ENCODE measurements at regions not wholly inside any gene's neighbourhood (a gene's known extent, or its start where the extent isn't known, plus 50 kb on each side); places are given as distances from the start of the nearest gene placed in this dataset.

DNA sequence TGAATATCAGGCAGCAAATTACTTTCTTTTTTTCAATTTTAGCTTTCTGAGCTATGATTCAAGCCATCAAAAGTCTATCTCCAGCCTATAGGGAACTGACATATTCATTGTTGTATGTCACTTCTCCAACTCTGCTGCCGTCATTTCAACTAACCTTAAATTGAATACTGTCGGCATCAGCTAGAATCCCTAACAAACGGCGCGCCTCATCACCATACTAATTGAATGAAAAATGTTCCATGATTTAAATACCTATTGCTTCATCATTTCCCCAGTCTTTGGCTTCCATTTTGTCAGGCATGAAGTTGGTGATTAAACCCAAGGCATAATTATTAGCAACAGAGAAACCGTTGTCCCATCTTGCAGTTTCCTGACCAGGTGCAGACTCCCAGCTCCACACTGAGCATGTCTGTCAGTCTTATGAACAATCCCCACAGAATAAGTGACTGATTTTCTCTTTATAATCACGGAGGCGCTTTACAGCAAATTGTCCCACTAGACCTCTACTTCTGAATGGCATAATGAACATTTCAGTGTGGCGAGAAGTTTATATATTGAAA lies 83.5 kb upstream of the NPY start:
- dilution Hi-C loops (cut with MboI; ENCODE audit: extremely low pct_ligation_motif_present, low sequenced_read_pairs): no loop called here

DNA sequence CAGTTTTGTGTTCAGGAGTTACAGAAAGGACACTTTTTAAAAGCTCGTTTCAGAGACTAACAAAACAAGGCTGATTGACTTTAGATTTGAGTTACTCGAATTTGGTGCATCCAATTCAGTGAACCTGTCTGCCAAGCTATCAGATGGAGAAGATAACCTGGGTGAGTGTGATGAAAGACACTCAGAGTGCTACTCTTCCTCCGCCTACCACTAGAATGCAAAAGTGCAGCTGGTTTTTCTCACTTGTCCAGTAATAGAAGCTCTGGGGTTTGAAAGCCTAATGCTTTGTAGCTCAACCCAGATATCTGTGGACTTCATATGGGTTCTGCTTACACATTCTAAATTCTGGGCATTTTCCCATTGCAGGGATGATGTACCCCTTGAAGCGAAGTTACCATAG lies 82.8 kb upstream of the NPY start:
- dilution Hi-C loops (cut with MboI; ENCODE audit: extremely low pct_ligation_motif_present, low sequenced_read_pairs): no loop called here
- H3K79me2 ChIP-seq (ENCODE audit: control insufficient read depth, insufficient read depth, low read length): no peaks in the 10 kb centered on the region
- H3K9ac ChIP-seq (ENCODE audit: control insufficient read depth, extremely low read depth, insufficient read depth, low read length): no peak overlapping the region
- H3K4me2 ChIP-seq (ENCODE audit: control insufficient read depth, extremely low read depth, insufficient read depth, low read depth, low read length): no peak overlapping the region
- H2AFZ ChIP-seq (ENCODE audit: control insufficient read depth, low read length): no peak overlapping the region
- H4K20me1 ChIP-seq (ENCODE audit: control insufficient read depth, extremely low read depth, insufficient read depth, low read length): no peaks in the 10 kb centered on the region
- no peaks in the 10 kb centered on the region for H3K9me3 ChIP-seq (ENCODE audit: control insufficient read depth, low read depth, low read length)
- no peaks in the 10 kb centered on the region for H3K27me3 ChIP-seq (ENCODE audit: control insufficient read depth, extremely low read depth, insufficient read depth, low read length)
- H3K27ac ChIP-seq (ENCODE audit: control insufficient read depth, insufficient read depth, low read length): no peak overlapping the region
- no peaks in the 10 kb centered on the region for H3K9me1 ChIP-seq (ENCODE audit: control insufficient read depth, extremely low read depth, insufficient read depth, low read length)
- TF ChIP-seq, protein P1, sequence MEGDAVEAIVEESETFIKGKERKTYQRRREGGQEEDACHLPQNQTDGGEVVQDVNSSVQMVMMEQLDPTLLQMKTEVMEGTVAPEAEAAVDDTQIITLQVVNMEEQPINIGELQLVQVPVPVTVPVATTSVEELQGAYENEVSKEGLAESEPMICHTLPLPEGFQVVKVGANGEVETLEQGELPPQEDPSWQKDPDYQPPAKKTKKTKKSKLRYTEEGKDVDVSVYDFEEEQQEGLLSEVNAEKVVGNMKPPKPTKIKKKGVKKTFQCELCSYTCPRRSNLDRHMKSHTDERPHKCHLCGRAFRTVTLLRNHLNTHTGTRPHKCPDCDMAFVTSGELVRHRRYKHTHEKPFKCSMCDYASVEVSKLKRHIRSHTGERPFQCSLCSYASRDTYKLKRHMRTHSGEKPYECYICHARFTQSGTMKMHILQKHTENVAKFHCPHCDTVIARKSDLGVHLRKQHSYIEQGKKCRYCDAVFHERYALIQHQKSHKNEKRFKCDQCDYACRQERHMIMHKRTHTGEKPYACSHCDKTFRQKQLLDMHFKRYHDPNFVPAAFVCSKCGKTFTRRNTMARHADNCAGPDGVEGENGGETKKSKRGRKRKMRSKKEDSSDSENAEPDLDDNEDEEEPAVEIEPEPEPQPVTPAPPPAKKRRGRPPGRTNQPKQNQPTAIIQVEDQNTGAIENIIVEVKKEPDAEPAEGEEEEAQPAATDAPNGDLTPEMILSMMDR (optimal IDR thresholded peaks at IDR 0.05 in 1 of 3, IDR thresholded peaks at IDR 0.05 in 1 of 3, conservative IDR thresholded peaks at IDR 0.05 in 1 of 3; ENCODE audit: extremely low read depth in 1 of 3, insufficient read depth in 2 of 3, low read length in 3 of 3): no peak
- no peak for TF ChIP-seq EZH2 (IDR thresholded peaks at IDR 0.05; ENCODE audit: low read length)
- no peak for DNase-seq (ENCODE audit: low read depth, low spot score)
- no peak overlapping the region for H3K4me3 ChIP-seq (ENCODE audit: control insufficient read depth in 2 of 3, extremely low read depth in 1 of 3, insufficient read depth in 2 of 3, low read depth in 1 of 3, low read length in 3 of 3)
- no peaks in the 10 kb centered on the region for H3K4me1 ChIP-seq (ENCODE audit: control insufficient read depth, extremely low read depth, insufficient read depth, low read length)
- no peak for FAIRE-seq
- no peaks in the 10 kb centered on the region for H3K36me3 ChIP-seq (ENCODE audit: control insufficient read depth in 2 of 2, extremely low read depth in 1 of 2, insufficient read depth in 2 of 2, low read length in 2 of 2)

More for the DNA sequence above, 83.5 kb upstream of the NPY start:
- Histone ChIP-seq H3K27ac (ENCODE audit: control insufficient read depth, insufficient read depth, low read length) (no peak overlapping the region), H3K4me1 (ENCODE audit: control insufficient read depth, extremely low read depth, insufficient read depth, low read length) (no peaks in the 10 kb centered on the region), H3K4me2 (ENCODE audit: control insufficient read depth, extremely low read depth, insufficient read depth, low read depth, low read length) (no peak overlapping the region), H3K9me1 (ENCODE audit: control insufficient read depth, extremely low read depth, insufficient read depth, low read length) (no peaks in the 10 kb centered on the region), H3K79me2 (ENCODE audit: control insufficient read depth, insufficient read depth, low read length) (no peaks in the 10 kb centered on the region), H3K36me3 (ENCODE audit: control insufficient read depth in 2 of 2, extremely low read depth in 1 of 2, insufficient read depth in 2 of 2, low read length in 2 of 2) (no peaks in the 10 kb centered on the region), H3K9ac (ENCODE audit: control insufficient read depth, extremely low read depth, insufficient read depth, low read length) (no peak overlapping the region), H3K9me3 (ENCODE audit: control insufficient read depth, low read depth, low read length) (no peaks in the 10 kb centered on the region), H3K27me3 (ENCODE audit: control insufficient read depth, extremely low read depth, insufficient read depth, low read length) (no peaks in the 10 kb centered on the region), H3K4me3 (ENCODE audit: control insufficient read depth in 2 of 3, extremely low read depth in 1 of 3, insufficient read depth in 2 of 3, low read depth in 1 of 3, low read length in 3 of 3) (no peak overlapping the region), H4K20me1 (ENCODE audit: control insufficient read depth, extremely low read depth, insufficient read depth, low read length) (no peaks in the 10 kb centered on the region), H2AFZ (ENCODE audit: control insufficient read depth, low read length) (no peak overlapping the region)
- FAIRE-seq (no peak), DNase-seq (ENCODE audit: low read depth, low spot score) (no peak)
- no peak for TF ChIP-seq EZH2 (IDR thresholded peaks at IDR 0.05; ENCODE audit: low read length)
- TF ChIP-seq, protein P1 (optimal IDR thresholded peaks at IDR 0.05 in 1 of 3, IDR thresholded peaks at IDR 0.05 in 1 of 3, conservative IDR thresholded peaks at IDR 0.05 in 1 of 3; ENCODE audit: extremely low read depth in 1 of 3, insufficient read depth in 2 of 3, low read length in 3 of 3): no peak
